HepG2 (cell line): ENCODE measurements at regions not wholly inside any gene's neighbourhood (a gene's known extent, or its start where the extent isn't known, plus 50 kb on each side); places are given as distances from the start of the nearest gene placed in this dataset.

Source experiments
- ATAC-seq: fragments of 200-7000 bp; cut with Tn5 transposase; 3 replicates; pipeline ENCODE4 v1.9.1; 2020; ENCODE audit warnings: mild to moderate bottlenecking, moderate library complexity
- BruUV-seq: library from RNA; stranded (reverse); fragments of 400-500 nt; replicated peaks from 2 replicates; lab custom pipeline; 2021; lab: Mats Ljungman, UMichigan
- CTCF ChIA-PET: fragments of 300-600 bp; formaldehyde crosslinking; extraction: SDS; loops from one replicate; lab custom pipeline; 2021; ENCODE audit warnings: low total read pairs, inconsistent platforms, low intra/inter-chr PET ratio; lab: Yijun Ruan, JAX
- POLR2A ChIA-PET: fragments of 350-600 bp; sonication (Branson Sonifier 250); formaldehyde crosslinking; loops from one replicate; lab custom pipeline; 2020; ENCODE audit warnings: antibody characterized with exemption, inconsistent platforms; lab: Yijun Ruan, JAX
- DNase-seq: peaks from one replicate; pipeline ENCODE4 v3.0.0-alpha.2; 2015; ENCODE audit warnings: low spot score
- FAIRE-seq: peaks from 3 replicates; lab custom pipeline; 2011; peaks lifted over from hg19 to GRCh38; lab: Jason Lieb, UNC
- H2AFZ ChIP-seq: one replicate; pipeline ENCODE4 v1.6.1; 2011; ENCODE audit warnings: low read length, inconsistent platforms
- H3K27ac ChIP-seq: fragments of 300-600 bp; 3 replicates; pipeline ENCODE4 v1.8.0; 2011; ENCODE audit warnings: mixed run types, mild to moderate bottlenecking, mixed read lengths, low read length, inconsistent platforms; ENCODE audit not compliant: insufficient read depth; ENCODE audit errors: extremely low read length
- H3K27me3 ChIP-seq, 2 experiments: fragments of 200-600 bp in 1 of 2; 2 replicates in 1 of 2; 3 replicates in 1 of 2; pipeline versions ENCODE4 v1.6.0 to v1.8.0; 2011; ENCODE audit warnings: low read length in 2 of 2, mild to moderate bottlenecking in 2 of 2, moderate library complexity in 2 of 2, inconsistent platforms in 1 of 2; ENCODE audit not compliant: insufficient read depth in 2 of 2, control insufficient read depth in 1 of 2
- H3K36me3 ChIP-seq, 2 experiments: fragments of 200-600 bp in 1 of 2; replicated peaks in 1 of 2; 2 replicates in 1 of 2; 3 replicates in 1 of 2; pipeline versions ENCODE4 v1.5.1 to v1.8.0; 2011; ENCODE audit warnings: low read length in 2 of 2, inconsistent platforms in 1 of 2; ENCODE audit not compliant: insufficient read depth in 2 of 2, control insufficient read depth in 1 of 2
- H3K4me1 ChIP-seq: 2 replicates; pipeline ENCODE4 v1.5.1; 2012; ENCODE audit warnings: low read length, inconsistent platforms; ENCODE audit not compliant: insufficient read depth
- H3K4me2 ChIP-seq: 2 replicates; pipeline ENCODE4 v1.6.0; 2011; ENCODE audit warnings: low read depth, low read length, inconsistent platforms
- H3K4me3 ChIP-seq, 3 experiments: fragments of 200-600 bp in 1 of 3; sonication (generic), shearing (Covaris generic) in 1 of 3; replicated peaks in 1 of 3; 2 replicates each; pipeline ENCODE4 v1.5.1; 2011 to 2016; ENCODE audit warnings: low read length in 3 of 3, inconsistent platforms in 2 of 3, low read depth in 2 of 3, mild to moderate bottlenecking in 2 of 3, control low read depth in 1 of 3, mixed read lengths in 1 of 3; ENCODE audit not compliant: insufficient read depth in 1 of 3
- H3K79me2 ChIP-seq: one replicate; pipeline ENCODE4 v1.6.1; 2011; ENCODE audit warnings: low read length, inconsistent platforms; ENCODE audit not compliant: insufficient read depth
- H3K9ac ChIP-seq: 2 replicates; pipeline ENCODE4 v1.6.0; 2011; ENCODE audit warnings: mild to moderate bottlenecking, low read depth, low read length, inconsistent platforms; ENCODE audit not compliant: insufficient read depth
- H3K9me3 ChIP-seq: 2 replicates; pipeline ENCODE4 v1.5.1; 2012; ENCODE audit warnings: mild to moderate bottlenecking, low read length
- H4K20me1 ChIP-seq: 2 replicates; pipeline ENCODE4 v1.6.0; 2011; ENCODE audit warnings: inconsistent platforms, mild to moderate bottlenecking, low read length, moderate library complexity; ENCODE audit not compliant: insufficient read depth
- CEBPB ChIP-seq: IDR thresholded peaks from 2 replicates; pipeline ENCODE4 v1.6.1; 2011; ENCODE audit warnings: low read depth, low read length, improper control_type of control experiment, borderline replicate concordance
- CEBPG ChIP-seq: IDR thresholded peaks from 2 replicates; pipeline ENCODE4 v1.6.1; 2016
- FOXM1 ChIP-seq: sonication (generic); formaldehyde crosslinking; IDR thresholded peaks from 2 replicates; pipeline ENCODE4 v1.5.0; 2020; ENCODE audit warnings: missing genetic modification reagents
- GATAD1 ChIP-seq: IDR thresholded peaks from 2 replicates; pipeline ENCODE4 v1.6.1; 2016; ENCODE audit warnings: missing genetic modification reagents, missing compliant biosample characterization
- HOXD1 ChIP-seq: sonication (generic); formaldehyde crosslinking; IDR thresholded peaks from 2 replicates; pipeline ENCODE4 v1.5.0; 2020; ENCODE audit warnings: missing genetic modification reagents
- KDM1A ChIP-seq: IDR thresholded peaks from 2 replicates; pipeline ENCODE4 v1.6.1; 2016; ENCODE audit warnings: missing compliant biosample characterization
- MED1 ChIP-seq: sonication (generic); formaldehyde crosslinking; IDR thresholded peaks from 2 replicates; pipeline ENCODE4 v1.4.0; 2020; ENCODE audit warnings: missing genetic modification reagents
- MIXL1 ChIP-seq: IDR thresholded peaks from 2 replicates; pipeline ENCODE4 v1.6.1; 2016
- NFYC ChIP-seq: IDR thresholded peaks from 2 replicates; pipeline ENCODE4 v1.6.1; 2016; ENCODE audit warnings: missing genetic modification reagents, missing compliant biosample characterization
- TBX3 ChIP-seq: fragments of 450-650 bp; IDR thresholded peaks from 2 replicates; pipeline ENCODE4 v1.6.1; 2017; ENCODE audit warnings: antibody characterized with exemption, mild to moderate bottlenecking, inconsistent platforms, borderline replicate concordance
- ZNF333 ChIP-seq: sonication (generic); formaldehyde crosslinking; IDR thresholded peaks from 2 replicates; pipeline ENCODE4 v1.4.0; 2020; ENCODE audit warnings: mild to moderate bottlenecking, missing genetic modification reagents, borderline replicate concordance
- ZNF33A ChIP-seq: sonication (generic); formaldehyde crosslinking; IDR thresholded peaks from 2 replicates; pipeline ENCODE4 v1.5.1; 2020; ENCODE audit warnings: missing genetic modification reagents, mild to moderate bottlenecking, moderate library complexity, borderline replicate concordance
- ZNF501 ChIP-seq: sonication (generic); formaldehyde crosslinking; IDR thresholded peaks from 2 replicates; pipeline ENCODE4 v1.5.1; 2020; ENCODE audit warnings: mild to moderate bottlenecking, moderate library complexity, missing genetic modification reagents
- ZNF7 ChIP-seq: IDR thresholded peaks from 2 replicates; pipeline ENCODE4 v1.6.1; 2016; ENCODE audit warnings: missing biosample characterization, missing genetic modification reagents
- ZNF768 ChIP-seq: sonication (generic); formaldehyde crosslinking; IDR thresholded peaks from 2 replicates; pipeline ENCODE4 v1.4.0; 2020; ENCODE audit warnings: missing genetic modification reagents
- ZNF773 ChIP-seq: sonication (generic); formaldehyde crosslinking; IDR thresholded peaks from 2 replicates; pipeline ENCODE4 v1.4.0; 2020; ENCODE audit warnings: missing genetic modification reagents, borderline replicate concordance
- ZNF788 ChIP-seq: sonication (generic); formaldehyde crosslinking; IDR thresholded peaks from 2 replicates; pipeline ENCODE4 v1.5.0; 2020; ENCODE audit warnings: mild to moderate bottlenecking, missing genetic modification reagents, borderline replicate concordance
- WGBS: methylation state at CpG from one replicate; pipeline ENCODE4 v1.1.6; 2017; ENCODE audit warnings: low lambda C conversion rate; 5-methylcytosine and 5-hydroxymethylcytosine counted together
- in situ Hi-C: cut with HindIII; loops from 2 replicates; pipeline ENCODE4 v1.10.0; 2017; ENCODE audit warnings: low pct_unique_long_range_greater_than_20kb; ENCODE audit not compliant: extremely low pct_ligation_motif_present
- intact Hi-C: fragments of 100-400 bp; cut with micrococcal nuclease; formaldehyde crosslinking; loops from one replicate; pipeline ENCODE4 v1.10.0; 2022; ENCODE audit not compliant: unreplicated experiment

DNA sequence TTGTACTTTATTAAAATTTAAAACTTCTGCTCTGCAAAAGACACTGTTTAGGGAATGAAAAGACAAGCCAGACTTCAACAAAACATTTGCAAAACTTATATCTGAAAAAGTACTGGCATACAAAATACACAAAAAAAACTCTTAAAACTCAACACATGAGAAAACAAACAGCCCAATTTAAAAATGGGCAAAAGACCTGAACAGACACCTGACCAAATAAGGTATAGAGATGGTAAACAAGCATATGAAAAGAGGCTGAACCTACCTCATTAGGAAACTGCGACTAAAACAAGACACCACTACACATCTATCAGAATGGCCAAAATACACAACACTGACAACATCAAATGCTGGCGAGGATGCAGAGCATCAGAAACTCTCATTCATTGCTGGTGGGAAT, 54.4 kb upstream of the LMX1B start:
- H4K20me1 ChIP-seq, result no peaks in the 10 kb centered on the region
- peaks cover 2 to 19% of the 10 kb centered on the region in 2 experiments; a peak in 3 of 5 replicates for H3K27me3 ChIP-seq
- DNase-seq (no peak), FAIRE-seq (no peak), ATAC-seq (no peak)
- POLR2A ChIA-PET, result no interaction called here
- BruUV-seq, result no TSS peak
- no peaks in the 10 kb centered on the region for H3K36me3 ChIP-seq
- H3K9me3 ChIP-seq, result no peaks in the 10 kb centered on the region
- H3K79me2 ChIP-seq, result no peaks in the 10 kb centered on the region
- CTCF ChIA-PET, result interaction anchor here (5.2 kb wide), 1 partner anchor 59 kb away, joined by 79 read pairs; no protein-coding TSS in a partner anchor
- TF ChIP-seq ZNF7 (CRISPR knock-in tag), result 0 out of 2 replicates have a peak, but pooled peaks have one; percentile 37
- no peak for TF ChIP-seq KDM1A (CRISPR knock-in tag)
- in situ Hi-C loops, result loop anchor here (5.0 kb wide), 1 partner anchor 57 kb away; no protein-coding TSS in a partner anchor
- WGBS, result 58% methylated on average over 2 of the region's 2 CpGs
- H3K4me3 ChIP-seq, result no peak overlapping the region
- intact Hi-C loops, result no loop called here
- H2AFZ ChIP-seq, result no peak overlapping the region
- peaks cover 15% of the 10 kb centered on the region; the same call in 1 of the 2 replicates for H3K4me1 ChIP-seq
- no peak overlapping the region for H3K27ac ChIP-seq
- H3K9ac ChIP-seq, result no peak overlapping the region
- no peak overlapping the region for H3K4me2 ChIP-seq

DNA sequence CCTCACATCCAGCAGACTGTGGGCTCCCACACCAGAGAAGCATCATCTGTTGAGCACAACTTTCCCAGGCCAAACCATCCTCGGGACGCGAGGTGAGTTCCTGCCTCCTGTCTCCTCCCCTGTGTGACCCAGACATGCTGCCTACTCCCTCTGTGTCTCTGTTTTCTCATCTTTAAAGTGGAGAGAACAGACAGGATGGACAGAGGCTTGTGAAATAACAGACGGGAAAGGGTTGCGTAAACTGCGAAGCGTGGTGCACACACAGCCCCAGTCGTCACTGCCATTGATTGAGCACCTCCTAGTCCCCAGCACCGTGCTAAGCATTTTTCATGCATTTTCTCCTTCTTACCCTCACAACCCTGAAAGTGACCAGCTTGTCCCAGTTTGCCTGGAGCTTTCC, 52.1 kb upstream of the LMX1B start:
- Histone ChIP-seq H4K20me1 (no peaks in the 10 kb centered on the region), H3K27me3 (peaks cover 6 to 36% of the 10 kb centered on the region in 2 experiments), H3K4me1 (peaks cover 17% of the 10 kb centered on the region; the same call in 1 of the 2 replicates), H3K36me3 (no peaks in the 10 kb centered on the region), H2AFZ (no peak overlapping the region), H3K4me2 (0 out of 2 replicates have a peak overlapping the region, but pooled peaks have one; percentile 2), H3K9me3 (no peaks in the 10 kb centered on the region), H3K9ac (no peak overlapping the region), H3K79me2 (no peaks in the 10 kb centered on the region), H3K4me3 (no peak overlapping the region), H3K27ac (no peak overlapping the region)
- POLR2A ChIA-PET, result no interaction called here
- under 1% methylated on average over 9 of the region's 9 CpGs for WGBS
- ATAC-seq (peak; percentile 32; the same call in 2 of the 3 replicates), FAIRE-seq (no peak), DNase-seq (peak; percentile 19)
- CTCF ChIA-PET, result no interaction called here
- no TSS peak for BruUV-seq
- in situ Hi-C loops, result no loop called here
- intact Hi-C loops, result no loop called here
- TF ChIP-seq CEBPG (CRISPR knock-in tag) (peak; percentile 82), NFYC (CRISPR knock-in tag) (no peak), MIXL1 (no peak), GATAD1 (CRISPR knock-in tag) (no peak), FOXM1 (no peak), ZNF33A (CRISPR knock-in tag) (no peak), ZNF773 (CRISPR knock-in tag) (no peak), CEBPB (peak; percentile 86; the same call in 1 of the 2 replicates), ZNF768 (CRISPR knock-in tag) (peak; percentile 70), ZNF333 (CRISPR knock-in tag) (no peak), HOXD1 (CRISPR knock-in tag) (no peak), ZNF501 (no peak), ZNF788 (CRISPR knock-in tag) (no peak), TBX3 (no peak), MED1 (CRISPR knock-in tag) (no peak)
